SU-DHL-6 (cell line): ENCODE measurements at regions not wholly inside any gene's neighbourhood (a gene's known extent, or its start where the extent isn't known, plus 50 kb on each side); places are given as distances from the start of the nearest gene placed in this dataset.

Experiments
- CTCF ChIP-seq: fragments of 200-600 bp; sonication (generic); IDR thresholded peaks from one replicate; pipeline ENCODE4 v1.5.1; 2017; ENCODE audit warnings: antibody characterized with exemption, mild to moderate bottlenecking, low read length, moderate library complexity; ENCODE audit not compliant: insufficient read depth, poor library complexity, severe bottlenecking
- EZH2phosphoT487 ChIP-seq: fragments of 200-600 bp; sonication (generic), shearing (Covaris generic); conservative IDR thresholded peaks from 2 replicates; pipeline ENCODE4 v1.6.1; 2018; ENCODE audit warnings: mild to moderate bottlenecking, antibody characterized with exemption, low read length, moderate library complexity, mixed read lengths

GRCh38 chr4:126466848-126467247, 1152.1 kb downstream of the FAT4 start:
- TF ChIP-seq CTCF (no peak), EZH2phosphoT487 (no peak)
